Keratinocyte (primary cell): ENCODE measurements at regions not wholly inside any gene's neighbourhood (a gene's known extent, or its start where the extent isn't known, plus 50 kb on each side); places are given as distances from the start of the nearest gene placed in this dataset.
"Not testable (repeated sequence)": the region's sequence is repeated elsewhere in the genome, so short reads cannot be mapped to it uniquely, and the experiment has no call there.

Experiments used
- DNase-seq: peaks from one replicate; pipeline ENCODE4 v3.0.0-alpha.2; 2011; ENCODE audit warnings: low read depth, missing footprints, low spot score
- FAIRE-seq: peaks from 2 replicates; lab custom pipeline; 2011; peaks lifted over from hg19 to GRCh38; lab: Jason Lieb, UNC
- H2AFZ ChIP-seq: 2 replicates; pipeline ENCODE4 v1.6.0; 2012; ENCODE audit warnings: low read length, control low read depth, inconsistent platforms; ENCODE audit not compliant: control insufficient read depth
- H3K27ac ChIP-seq: 2 replicates; pipeline ENCODE4 v1.5.1; 2011; ENCODE audit warnings: low read length; ENCODE audit not compliant: control insufficient read depth, insufficient read depth
- H3K27me3 ChIP-seq: 3 replicates; pipeline ENCODE4 v1.6.0; 2011; ENCODE audit warnings: low read length; ENCODE audit not compliant: control insufficient read depth, insufficient read depth; ENCODE audit errors: extremely low read depth
- H3K36me3 ChIP-seq, 2 experiments: 2 replicates in 1 of 2; 3 replicates in 1 of 2; pipeline ENCODE4 v1.5.1; 2011; ENCODE audit warnings: low read length in 2 of 2, mild to moderate bottlenecking in 1 of 2; ENCODE audit not compliant: control insufficient read depth in 2 of 2, insufficient read depth in 2 of 2; ENCODE audit errors: extremely low read depth in 1 of 2
- H3K4me1 ChIP-seq: 3 replicates; pipeline ENCODE4 v1.5.1; 2011; ENCODE audit warnings: low read length; ENCODE audit not compliant: control insufficient read depth, insufficient read depth; ENCODE audit errors: extremely low read depth
- H3K4me2 ChIP-seq: 3 replicates; pipeline ENCODE4 v1.6.0; 2011; ENCODE audit warnings: low read depth, low read length; ENCODE audit not compliant: control insufficient read depth, insufficient read depth; ENCODE audit errors: extremely low read depth
- H3K4me3 ChIP-seq, 3 experiments: fragments of 200-600 bp in 1 of 3; sonication (generic) in 1 of 3; 2 replicates in 2 of 3; 3 replicates in 1 of 3; pipeline ENCODE4 v1.5.1; 2011 to 2016; ENCODE audit warnings: low read length in 3 of 3, mild to moderate bottlenecking in 3 of 3, control low read depth in 2 of 3, inconsistent platforms in 1 of 3, low read depth in 1 of 3, mixed read lengths in 1 of 3, mixed run types in 1 of 3, moderate library complexity in 1 of 3; ENCODE audit not compliant: control insufficient read depth in 2 of 3, insufficient read depth in 2 of 3; ENCODE audit errors: extremely low read depth in 1 of 3
- H3K79me2 ChIP-seq: 2 replicates; pipeline ENCODE4 v1.6.0; 2012; ENCODE audit warnings: low read length; ENCODE audit not compliant: control insufficient read depth, insufficient read depth
- H3K9ac ChIP-seq: 3 replicates; pipeline ENCODE4 v1.6.0; 2011; ENCODE audit warnings: low read length; ENCODE audit not compliant: control insufficient read depth, insufficient read depth; ENCODE audit errors: extremely low read depth
- H3K9me1 ChIP-seq: 3 replicates; pipeline ENCODE4 v1.6.0; 2011; ENCODE audit warnings: low read length; ENCODE audit not compliant: control insufficient read depth, insufficient read depth; ENCODE audit errors: extremely low read depth
- H3K9me3 ChIP-seq: 2 replicates; pipeline ENCODE4 v1.5.1; 2012; ENCODE audit warnings: low read depth, low read length; ENCODE audit not compliant: control insufficient read depth
- H4K20me1 ChIP-seq: 3 replicates; pipeline ENCODE4 v1.6.0; 2011; ENCODE audit warnings: low read length; ENCODE audit not compliant: control insufficient read depth, insufficient read depth; ENCODE audit errors: extremely low read depth
- dilution Hi-C: fragments of 300-500 bp; cut with MboI; formaldehyde crosslinking; loops from one replicate; pipeline ENCODE4 v1.7.0; 2020; ENCODE audit warnings: low sequenced_read_pairs; ENCODE audit not compliant: extremely low pct_ligation_motif_present

GRCh38 chr1:121052081-121052660, 132.0 kb downstream of the FAM72B start:
- H4K20me1 ChIP-seq, DNase-seq, H3K27me3 ChIP-seq, H3K79me2 ChIP-seq, dilution Hi-C loops, H2AFZ ChIP-seq, H3K9me1 ChIP-seq, H3K36me3 ChIP-seq, H3K4me2 ChIP-seq, H3K9me3 ChIP-seq, FAIRE-seq, H3K9ac ChIP-seq, H3K27ac ChIP-seq, H3K4me3 ChIP-seq, H3K4me1 ChIP-seq: not testable (repeated sequence)

GRCh38 chr1:121054928-121055327, 129.2 kb downstream of the FAM72B start:
- H3K27me3 ChIP-seq, FAIRE-seq, H3K79me2 ChIP-seq, H3K27ac ChIP-seq, H2AFZ ChIP-seq, H3K4me1 ChIP-seq, DNase-seq, H3K9me1 ChIP-seq, H3K4me3 ChIP-seq, H3K36me3 ChIP-seq, H3K9ac ChIP-seq, H3K9me3 ChIP-seq, H4K20me1 ChIP-seq, dilution Hi-C loops, H3K4me2 ChIP-seq: not testable (repeated sequence)

GRCh38 chr1:121066925-121067324, 117.2 kb downstream of the FAM72B start:
- H3K4me1 ChIP-seq, H2AFZ ChIP-seq, H3K4me2 ChIP-seq, H4K20me1 ChIP-seq, dilution Hi-C loops, H3K9me1 ChIP-seq, H3K27ac ChIP-seq, FAIRE-seq, H3K9me3 ChIP-seq, H3K4me3 ChIP-seq, DNase-seq, H3K36me3 ChIP-seq, H3K9ac ChIP-seq, H3K27me3 ChIP-seq, H3K79me2 ChIP-seq: not testable (repeated sequence)

- H3K4me1 ChIP-seq, H3K27me3 ChIP-seq, H3K36me3 ChIP-seq, dilution Hi-C loops, H2AFZ ChIP-seq, H3K4me2 ChIP-seq, H3K9me3 ChIP-seq, DNase-seq, H3K9ac ChIP-seq, H3K4me3 ChIP-seq, H3K79me2 ChIP-seq, H4K20me1 ChIP-seq, H3K27ac ChIP-seq, FAIRE-seq, H3K9me1 ChIP-seq: not testable (repeated sequence)
Measured at GRCh38 chr1:121068738-121069499, 115.2 kb downstream of the FAM72B start.

- DNase-seq, H3K79me2 ChIP-seq, H3K9me1 ChIP-seq, H4K20me1 ChIP-seq, FAIRE-seq, dilution Hi-C loops, H3K27me3 ChIP-seq, H3K4me3 ChIP-seq, H3K36me3 ChIP-seq, H3K4me1 ChIP-seq, H2AFZ ChIP-seq, H3K9me3 ChIP-seq, H3K9ac ChIP-seq, H3K4me2 ChIP-seq, H3K27ac ChIP-seq: not testable (repeated sequence)
Measured at GRCh38 chr1:121073852-121074251, 110.3 kb downstream of the FAM72B start.
